Chondrocyte (in vitro differentiated cells): ENCODE measurements at regions not wholly inside any gene's neighbourhood (a gene's known extent, or its start where the extent isn't known, plus 50 kb on each side); places are given as distances from the start of the nearest gene placed in this dataset.
A peak's percentile ranks its signal among the peaks of the same experiment; 100 is the strongest.

Source experiments
- DNase-seq: peaks from one replicate; pipeline ENCODE4 v3.0.0; 2021; ENCODE audit warnings: mixed read lengths, low spot score
- H3K27ac Mint-ChIP-seq: one replicate; pipeline ENCODE4 v1.8.0; 2021; ENCODE audit warnings: mild to moderate bottlenecking, moderate library complexity, mixed read lengths; ENCODE audit not compliant: unreplicated experiment
- H3K27me3 Mint-ChIP-seq: 2 replicates; pipeline ENCODE4 v1.8.0; 2021; ENCODE audit warnings: low read depth, mixed read lengths
- H3K36me3 Mint-ChIP-seq: 2 replicates; pipeline ENCODE4 v1.8.0; 2021; ENCODE audit warnings: low read depth, mixed read lengths
- H3K4me1 Mint-ChIP-seq: 2 replicates; pipeline ENCODE4 v1.8.0; 2021; ENCODE audit warnings: low read depth, mild to moderate bottlenecking, mixed read lengths
- H3K4me3 Mint-ChIP-seq: one replicate; pipeline ENCODE4 v1.8.0; 2021; ENCODE audit warnings: mild to moderate bottlenecking, moderate library complexity, mixed read lengths; ENCODE audit not compliant: unreplicated experiment
- H3K9me3 Mint-ChIP-seq: 2 replicates; pipeline ENCODE4 v1.8.0; 2021; ENCODE audit warnings: low read depth, mixed read lengths
- CTCF ChIP-seq: fragments of 200-600 bp; sonication (generic); IDR thresholded peaks from 2 replicates; pipeline ENCODE4 v1.5.0; 2021; ENCODE audit warnings: antibody characterized with exemption, mild to moderate bottlenecking, moderate library complexity

DNA sequence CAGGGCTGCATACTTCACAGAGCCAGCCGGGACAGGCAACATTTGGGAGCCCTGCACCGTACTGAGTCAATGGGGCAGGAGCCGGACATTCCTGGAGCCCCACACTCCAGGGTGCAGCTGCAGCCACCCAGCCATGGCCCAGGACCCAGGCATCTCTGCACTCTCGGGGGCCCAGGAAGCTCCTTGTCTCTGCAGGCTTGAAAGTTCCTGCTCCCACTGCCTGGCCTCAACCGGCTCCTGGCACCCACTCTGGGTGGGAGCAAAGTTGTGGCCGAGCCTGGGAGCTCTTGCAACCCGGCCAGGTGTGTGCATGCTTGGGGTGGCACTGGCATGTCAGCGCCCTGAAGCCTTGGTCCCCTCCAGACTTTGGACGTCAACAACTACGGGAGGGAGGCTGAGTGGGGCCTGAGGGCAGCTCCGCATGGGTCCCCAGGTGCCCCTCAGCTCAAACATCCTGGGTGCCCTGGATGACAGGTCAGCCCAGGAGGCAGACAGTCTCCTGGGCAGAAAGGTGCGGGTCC, 833.5 kb upstream of the CADM2 start:
- Mint-ChIP-seq H3K27me3 (no peaks in the 10 kb centered on the region), H3K36me3 (no peaks in the 10 kb centered on the region), H3K4me1 (no peaks in the 10 kb centered on the region), H3K4me3 (no peak overlapping the region), H3K9me3 (peaks cover 5% of the 10 kb centered on the region), H3K27ac (no peak overlapping the region)
- peak; percentile 78 for DNase-seq
- TF ChIP-seq CTCF, result no peak

DNA sequence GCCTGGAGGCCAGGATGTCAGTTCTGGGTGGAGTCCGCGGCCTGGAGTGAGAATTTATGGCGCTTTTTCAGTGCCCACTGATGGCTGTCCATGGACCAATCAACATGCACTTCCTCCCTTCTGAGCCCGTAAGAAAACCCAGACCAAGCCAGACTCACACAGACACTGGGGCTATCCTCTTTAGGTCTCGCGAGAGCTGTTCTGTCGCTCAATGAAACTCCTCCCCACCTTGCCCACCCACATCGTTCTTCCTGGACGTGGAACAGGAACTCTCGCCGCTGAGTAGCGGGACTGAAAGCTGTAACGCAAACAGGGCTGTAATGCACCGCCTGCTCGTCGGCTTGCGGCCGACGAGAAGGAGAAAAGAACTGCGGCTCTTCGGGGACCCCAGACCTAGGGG, 833.0 kb upstream of the CADM2 start:
- no peak for TF ChIP-seq CTCF
- Mint-ChIP-seq H3K27me3 (no peaks in the 10 kb centered on the region), H3K4me1 (no peaks in the 10 kb centered on the region), H3K27ac (no peak overlapping the region), H3K4me3 (no peak overlapping the region), H3K36me3 (no peaks in the 10 kb centered on the region), H3K9me3 (peaks cover 5% of the 10 kb centered on the region)
- DNase-seq, result no peak

GRCh38 chr3:84126160-84126559, 832.6 kb upstream of the CADM2 start:
- no peak for TF ChIP-seq CTCF
- no peaks in the 10 kb centered on the region for H3K36me3 Mint-ChIP-seq
- peaks cover 5% of the 10 kb centered on the region for H3K9me3 Mint-ChIP-seq
- H3K4me3 Mint-ChIP-seq, result no peak overlapping the region
- H3K4me1 Mint-ChIP-seq, result no peaks in the 10 kb centered on the region
- no peak overlapping the region for H3K27ac Mint-ChIP-seq
- peak; percentile 79 for DNase-seq
- no peaks in the 10 kb centered on the region for H3K27me3 Mint-ChIP-seq

DNA sequence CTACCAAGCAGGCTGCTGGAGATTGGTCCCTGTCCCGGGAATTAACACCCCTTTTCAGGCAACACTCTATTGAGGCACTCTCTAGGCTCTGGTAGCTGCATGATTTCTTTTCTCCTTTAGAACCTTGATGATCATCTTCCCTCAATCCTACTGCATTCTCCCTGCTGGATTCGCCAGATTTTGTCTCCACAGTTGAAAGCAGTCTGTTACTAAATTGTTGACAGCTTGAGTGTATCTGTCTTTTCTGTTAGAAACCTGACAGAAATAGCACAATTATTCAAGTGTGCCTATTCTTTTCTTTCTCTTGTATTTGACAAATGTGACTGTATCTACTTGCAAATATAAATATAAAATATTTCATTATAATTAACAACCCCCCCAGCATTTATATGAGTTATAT, 830.8 kb upstream of the CADM2 start:
- no peaks in the 10 kb centered on the region for H3K36me3 Mint-ChIP-seq
- no peaks in the 10 kb centered on the region for H3K4me1 Mint-ChIP-seq
- H3K27ac Mint-ChIP-seq, result no peak overlapping the region
- no peaks in the 10 kb centered on the region for H3K27me3 Mint-ChIP-seq
- DNase-seq, result no peak
- peaks cover 5% of the 10 kb centered on the region for H3K9me3 Mint-ChIP-seq
- H3K4me3 Mint-ChIP-seq, result no peak overlapping the region
- TF ChIP-seq CTCF, result no peak

GRCh38 chr3:84136425-84136824, 822.4 kb upstream of the CADM2 start:
- H3K4me3 Mint-ChIP-seq, result no peak overlapping the region
- DNase-seq, result no peak
- H3K9me3 Mint-ChIP-seq, result no peaks in the 10 kb centered on the region
- H3K27ac Mint-ChIP-seq, result no peak overlapping the region
- no peaks in the 10 kb centered on the region for H3K36me3 Mint-ChIP-seq
- H3K27me3 Mint-ChIP-seq, result no peaks in the 10 kb centered on the region
- H3K4me1 Mint-ChIP-seq, result peaks cover 3% of the 10 kb centered on the region
- TF ChIP-seq CTCF, result peak; percentile 73
